SH-SY5Y (cell line): ENCODE measurements at regions not wholly inside any gene's neighbourhood (a gene's known extent, or its start where the extent isn't known, plus 50 kb on each side); places are given as distances from the start of the nearest gene placed in this dataset.

Source experiments
- GATA2 ChIP-seq: IDR thresholded peaks from 2 replicates; pipeline ENCODE4 v1.6.1; 2011; ENCODE audit warnings: mild to moderate bottlenecking, low read depth, low read length
- GATA3 ChIP-seq: IDR thresholded peaks from 2 replicates; pipeline ENCODE4 v1.6.1; 2011; ENCODE audit warnings: low read depth, mild to moderate bottlenecking, low read length, moderate library complexity

GRCh38 chr2:217515615-217516309 is 487.0 kb downstream of the TNS1 start:
- TF ChIP-seq GATA3, result no peak
- no peak for TF ChIP-seq GATA2

GRCh38 chr2:217513258-217513657 is 489.5 kb downstream of the TNS1 start:
- TF ChIP-seq GATA3 (no peak), GATA2 (no peak)

- no peak for TF ChIP-seq GATA3
- TF ChIP-seq GATA2, result no peak
Measured at GRCh38 chr2:217512728-217513127, 490.1 kb downstream of the TNS1 start.

- TF ChIP-seq GATA3 (no peak), GATA2 (no peak)
Measured at GRCh38 chr2:217512259-217512658, 490.5 kb downstream of the TNS1 start.

GRCh38 chr2:217511850-217512249 is 490.9 kb downstream of the TNS1 start:
- no peak for TF ChIP-seq GATA2
- TF ChIP-seq GATA3, result no peak

GRCh38 chr2:217510771-217511291 is 492.0 kb downstream of the TNS1 start:
- TF ChIP-seq GATA2 (no peak), GATA3 (no peak)

GRCh38 chr2:217505303-217505702 is 497.5 kb downstream of the TNS1 start:
- TF ChIP-seq GATA3, result no peak
- no peak for TF ChIP-seq GATA2

GRCh38 chr2:217501887-217502286 is 500.9 kb downstream of the TNS1 start:
- TF ChIP-seq GATA3 (no peak), GATA2 (no peak)

GRCh38 chr2:217497843-217498377 is 504.9 kb downstream of the TNS1 start:
- TF ChIP-seq GATA2, result no peak
- no peak for TF ChIP-seq GATA3

- no peak for TF ChIP-seq GATA2
- TF ChIP-seq GATA3, result no peak
Measured at GRCh38 chr2:217494557-217494956, 508.2 kb downstream of the TNS1 start.

- no peak for TF ChIP-seq GATA2
- no peak for TF ChIP-seq GATA3
Measured at GRCh38 chr2:217491271-217491670, 511.5 kb downstream of the TNS1 start.

- TF ChIP-seq GATA3, result no peak
- TF ChIP-seq GATA2, result no peak
Measured at GRCh38 chr2:217489145-217489960, 513.4 kb downstream of the TNS1 start.

GRCh38 chr2:217484046-217484445 is 518.7 kb downstream of the TNS1 start:
- TF ChIP-seq GATA3 (no peak), GATA2 (no peak)

- TF ChIP-seq GATA2 (no peak), GATA3 (no peak)
Measured at GRCh38 chr2:217482056-217482710, 520.6 kb downstream of the TNS1 start.
